IMR-90 (cell line): ENCODE measurements at regions not wholly inside any gene's neighbourhood (a gene's known extent, or its start where the extent isn't known, plus 50 kb on each side); places are given as distances from the start of the nearest gene placed in this dataset.

Experiments used
- ATAC-seq: fragments of 200-7000 bp; cut with Tn5 transposase; 2 replicates; pipeline ENCODE4 v1.9.1; 2020; ENCODE audit warnings: low read depth, mild to moderate bottlenecking, moderate library complexity
- BruUV-seq: library from RNA; stranded (reverse); fragments of 400-500 nt; replicated peaks from 2 replicates; lab custom pipeline; 2021; lab: Mats Ljungman, UMichigan
- CTCF ChIA-PET: fragments of 300-600 bp; formaldehyde crosslinking; extraction: SDS; loops from one replicate; lab custom pipeline; 2021; ENCODE audit warnings: antibody characterized with exemption; lab: Yijun Ruan, JAX
- POLR2A ChIA-PET: fragments of 300-600 bp; sonication (Branson Sonifier 250); formaldehyde crosslinking; loops from one replicate; lab custom pipeline; 2022; ENCODE audit warnings: antibody characterized with exemption; ENCODE audit not compliant: unreplicated experiment; lab: Charles Lee
- DNase-seq: peaks from one replicate; pipeline ENCODE4 v3.0.0; 2013
- H2AFZ ChIP-seq: replicated peaks from 2 replicates; pipeline ENCODE3; 2013; ENCODE audit warnings: low read length, mild to moderate bottlenecking; ENCODE audit not compliant: poor library complexity
- H2AK5ac ChIP-seq: 2 replicates; pipeline ENCODE4 v1.6.1; 2013; ENCODE audit warnings: low read depth, low read length, inconsistent platforms
- H2AK9ac ChIP-seq: replicated peaks from 2 replicates; pipeline ENCODE3; 2013; ENCODE audit warnings: mild to moderate bottlenecking, low read depth, low read length, moderate library complexity; ENCODE audit not compliant: poor library complexity
- H2BK120ac ChIP-seq: 2 replicates; pipeline ENCODE4 v1.6.1; 2013; ENCODE audit warnings: low read depth, low read length, inconsistent platforms
- H2BK15ac ChIP-seq: 3 replicates; pipeline ENCODE4 v1.6.1; 2013; ENCODE audit warnings: low read depth, low read length, inconsistent platforms
- H2BK20ac ChIP-seq: 2 replicates; pipeline ENCODE4 v1.6.1; 2013; ENCODE audit warnings: low read depth, mild to moderate bottlenecking, inconsistent platforms, low read length, moderate library complexity
- H2BK5ac ChIP-seq: 2 replicates; pipeline ENCODE4 v1.6.1; 2013; ENCODE audit warnings: mild to moderate bottlenecking, low read depth, low read length, inconsistent platforms; ENCODE audit not compliant: poor library complexity, severe bottlenecking
- H3K14ac ChIP-seq: replicated peaks from 2 replicates; pipeline ENCODE4 v1.6.1; 2013; ENCODE audit warnings: low read depth, low read length, inconsistent platforms
- H3K18ac ChIP-seq: 2 replicates; pipeline ENCODE4 v1.6.1; 2013; ENCODE audit warnings: low read depth, low read length, control low read depth
- H3K23ac ChIP-seq: 2 replicates; pipeline ENCODE4 v1.6.1; 2013; ENCODE audit warnings: low read depth, low read length, inconsistent platforms
- H3K27ac ChIP-seq: 2 replicates; pipeline ENCODE4 v1.5.1; 2013; ENCODE audit warnings: mild to moderate bottlenecking, control low read depth, low read length; ENCODE audit not compliant: insufficient read depth
- H3K27me3 ChIP-seq: 2 replicates; pipeline ENCODE4 v1.6.1; 2013; ENCODE audit warnings: low read length; ENCODE audit not compliant: control insufficient read depth, insufficient read depth
- H3K36me3 ChIP-seq: 2 replicates; pipeline ENCODE4 v1.6.1; 2013; ENCODE audit warnings: low read length, mixed read lengths; ENCODE audit not compliant: control insufficient read depth, insufficient read depth
- H3K4ac ChIP-seq: 2 replicates; pipeline ENCODE4 v1.6.1; 2013; ENCODE audit warnings: low read depth, low read length, inconsistent platforms
- H3K4me1 ChIP-seq: 2 replicates; pipeline ENCODE4 v1.6.1; 2013; ENCODE audit warnings: low read length, mixed read lengths; ENCODE audit not compliant: control insufficient read depth, insufficient read depth
- H3K4me2 ChIP-seq: 2 replicates; pipeline ENCODE4 v1.6.1; 2013; ENCODE audit warnings: low read depth, mild to moderate bottlenecking, control low read depth, low read length, moderate library complexity
- H3K4me3 ChIP-seq: 2 replicates; pipeline ENCODE4 v1.5.1; 2013; ENCODE audit warnings: low read depth, mild to moderate bottlenecking, control low read depth, low read length, moderate library complexity; ENCODE audit not compliant: insufficient read depth
- H3K56ac ChIP-seq: 2 replicates; pipeline ENCODE4 v1.6.1; 2013; ENCODE audit warnings: low read length, inconsistent platforms; ENCODE audit not compliant: insufficient read depth; ENCODE audit errors: extremely low read depth
- H3K79me1 ChIP-seq, 2 experiments: 2 replicates each; pipeline ENCODE4 v1.6.1; 2013; ENCODE audit warnings: low read length in 2 of 2, inconsistent platforms in 1 of 2, low read depth in 1 of 2
- H3K9ac ChIP-seq: 2 replicates; pipeline ENCODE4 v1.6.1; 2013; ENCODE audit warnings: low read depth, low read length, control low read depth
- H3K9me1 ChIP-seq: 2 replicates; pipeline ENCODE4 v1.6.1; 2013; ENCODE audit warnings: low read length, inconsistent platforms; ENCODE audit not compliant: insufficient read depth
- H3K9me3 ChIP-seq: 2 replicates; pipeline ENCODE4 v1.6.1; 2013; ENCODE audit warnings: low read length; ENCODE audit not compliant: control insufficient read depth, insufficient read depth
- H4K20me1 ChIP-seq: 2 replicates; pipeline ENCODE4 v1.6.1; 2013; ENCODE audit warnings: low read length, inconsistent platforms; ENCODE audit not compliant: insufficient read depth
- H4K5ac ChIP-seq: 2 replicates; pipeline ENCODE4 v1.6.1; 2013; ENCODE audit warnings: mild to moderate bottlenecking, low read depth, low read length, control low read depth
- H4K8ac ChIP-seq, 2 experiments: 2 replicates each; pipeline ENCODE4 v1.6.1; 2013; ENCODE audit warnings: low read depth in 2 of 2, low read length in 2 of 2, control low read depth in 1 of 2, inconsistent platforms in 1 of 2
- H4K91ac ChIP-seq: 2 replicates; pipeline ENCODE4 v1.6.1; 2013; ENCODE audit warnings: low read depth, low read length, inconsistent platforms; ENCODE audit not compliant: insufficient read depth
- BHLHE40 ChIP-seq: fragments of 150-350 bp; IDR thresholded peaks from 2 replicates; pipeline ENCODE4 v1.6.1; 2016; ENCODE audit warnings: mild to moderate bottlenecking, low read depth, low read length
- CEBPB ChIP-seq: IDR thresholded peaks from 2 replicates; pipeline ENCODE4 v1.6.1; 2012; ENCODE audit warnings: low read depth, low read length, improper control_type of control experiment
- CHD1 ChIP-seq: IDR thresholded peaks from 2 replicates; pipeline ENCODE4 v1.6.1; 2012; ENCODE audit warnings: low read depth, low read length, improper control_type of control experiment
- FOS ChIP-seq: fragments of 150-350 bp; IDR thresholded peaks from 2 replicates; pipeline ENCODE4 v1.6.1; 2016; ENCODE audit warnings: low read depth, low read length
- MAFK ChIP-seq: IDR thresholded peaks from 2 replicates; pipeline ENCODE4 v1.6.1; 2012; ENCODE audit warnings: low read depth, low read length, improper control_type of control experiment
- MAZ ChIP-seq: IDR thresholded peaks from 2 replicates; pipeline ENCODE4 v1.6.1; 2012; ENCODE audit warnings: low read depth, mild to moderate bottlenecking, low read length, improper control_type of control experiment, moderate library complexity, borderline replicate concordance
- MXI1 ChIP-seq: IDR thresholded peaks from 2 replicates; pipeline ENCODE4 v1.6.1; 2012; ENCODE audit warnings: low read depth, mild to moderate bottlenecking, low read length, moderate library complexity, borderline replicate concordance
- NFE2L2 ChIP-seq: fragments of 150-350 bp; IDR thresholded peaks from 2 replicates; pipeline ENCODE4 v1.6.1; 2016; ENCODE audit warnings: low read depth, mild to moderate bottlenecking, low read length
- POLR2A ChIP-seq: IDR thresholded peaks from 2 replicates; pipeline ENCODE4 v1.6.1; 2012; ENCODE audit warnings: mild to moderate bottlenecking, low read depth, low read length
- RAD21 ChIP-seq: IDR thresholded peaks from 2 replicates; pipeline ENCODE4 v1.6.1; 2012; ENCODE audit warnings: low read length, improper control_type of control experiment
- RCOR1 ChIP-seq: IDR thresholded peaks from 2 replicates; pipeline ENCODE4 v1.6.1; 2012; ENCODE audit warnings: mild to moderate bottlenecking, low read length, improper control_type of control experiment; ENCODE audit not compliant: insufficient replicate concordance
- RFX5 ChIP-seq: IDR thresholded peaks from 2 replicates; pipeline ENCODE4 v1.8.0; 2012; ENCODE audit warnings: low read depth, mild to moderate bottlenecking, low read length, moderate library complexity
- SMC3 ChIP-seq: fragments of 150-350 bp; IDR thresholded peaks from 2 replicates; pipeline ENCODE4 v1.6.1; 2016; ENCODE audit warnings: low read depth, mild to moderate bottlenecking, antibody characterized with exemption, low read length, moderate library complexity
- WGBS, 2 experiments: methylation state at CpG; one replicate each; pipeline versions ENCODE4 v1.1.5 to v1.1.7; 2013; ENCODE audit warnings: missing lambda C conversion rate in 2 of 2; ENCODE audit not compliant: insufficient read length in 1 of 2; ENCODE audit errors: extremely low coverage in 2 of 2; 5-methylcytosine and 5-hydroxymethylcytosine counted together
- dilution Hi-C: fragments of 300-500 bp; cut with HindIII; formaldehyde crosslinking; loops from one replicate; pipeline ENCODE4 v1.14.3; 2018; ENCODE audit warnings: low sequenced_read_pairs; ENCODE audit not compliant: unreplicated experiment
- in situ Hi-C: fragments of 300-500 bp; cut with MboI; formaldehyde crosslinking; loops from 3 replicates; pipeline ENCODE4 v1.14.3; 2019; ENCODE audit warnings: low sequenced_read_pairs, inconsistent platforms, mixed read lengths
- intact Hi-C: fragments of 100-400 bp; cut with micrococcal nuclease; formaldehyde crosslinking; loops from 2 replicates; pipeline ENCODE4 v1.10.0; 2022
- TF ChIP-seq, protein P1 (sequence below): conservative IDR thresholded peaks from 2 replicates; pipeline ENCODE4 v1.5.1; 2012; ENCODE audit warnings: mild to moderate bottlenecking, low read depth, low read length, improper control_type of control experiment
- TF ChIP-seq, protein P2 (sequence below): fragments of 150-350 bp; IDR thresholded peaks from 2 replicates; pipeline ENCODE4 v1.6.1; 2017; ENCODE audit warnings: mild to moderate bottlenecking, antibody characterized with exemption, low read length, low read depth
- TF ChIP-seq, protein P3 (sequence below): fragments of 150-350 bp; IDR thresholded peaks from 2 replicates; pipeline ENCODE4 v1.6.1; 2016; ENCODE audit warnings: low read depth, mild to moderate bottlenecking, low read length, moderate library complexity, borderline replicate concordance

DNA sequence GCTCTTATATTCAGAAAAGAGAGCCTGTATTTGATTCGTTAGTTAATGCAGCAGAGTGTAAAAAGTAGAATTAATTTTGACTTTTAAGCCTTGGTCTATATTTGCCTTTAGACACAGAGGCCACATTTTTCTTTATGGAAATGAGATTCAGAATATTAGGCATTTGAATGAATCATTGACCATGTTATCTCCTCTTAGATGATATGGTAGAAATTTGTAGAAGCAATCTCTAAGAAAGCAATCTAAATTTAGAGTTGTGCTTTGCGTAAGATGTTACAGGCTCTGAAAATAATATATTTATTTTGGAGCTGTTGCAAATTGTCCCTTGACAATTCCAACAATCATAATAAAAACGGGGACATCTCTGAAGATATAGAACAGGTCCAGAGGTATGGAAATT, 68.3 kb upstream of the ST6GAL2 start:
- ATAC-seq (no peak), DNase-seq (no peak)
- Histone ChIP-seq H4K20me1 (no peaks in the 10 kb centered on the region), H2BK20ac (no peak overlapping the region), H3K56ac (no peak overlapping the region), H3K9ac (no peak overlapping the region), H3K4me1 (no peaks in the 10 kb centered on the region), H4K8ac (no peak overlapping the region), H3K4ac (no peak overlapping the region), H3K79me1 (no peaks in the 10 kb centered on the region), H3K18ac (no peak overlapping the region), H3K9me1 (no peaks in the 10 kb centered on the region), H3K4me2 (no peak overlapping the region), H3K27me3 (no peaks in the 10 kb centered on the region), H2AK9ac (no peak overlapping the region), H2AFZ (no peak overlapping the region), H4K91ac (no peak overlapping the region), H3K4me3 (no peak overlapping the region), H3K9me3 (no peaks in the 10 kb centered on the region), H3K23ac (no peak overlapping the region), H3K36me3 (no peaks in the 10 kb centered on the region), H2BK5ac (no peak overlapping the region), H3K14ac (no peak overlapping the region), H2AK5ac (no peak overlapping the region), H4K5ac (no peak overlapping the region), H2BK15ac (no peak overlapping the region), H2BK120ac (no peak overlapping the region), H3K27ac (no peak overlapping the region)
- BruUV-seq, result no TSS peak
- in situ Hi-C loops, result no loop called here
- TF ChIP-seq RFX5 (no peak), MAFK (no peak), MAZ (no peak), RAD21 (no peak), BHLHE40 (no peak), FOS (no peak), MXI1 (no peak), CHD1 (no peak), NFE2L2 (no peak), POLR2A (no peak), RCOR1 (no peak), SMC3 (no peak), CEBPB (no peak)
- TF ChIP-seq, protein P1, sequence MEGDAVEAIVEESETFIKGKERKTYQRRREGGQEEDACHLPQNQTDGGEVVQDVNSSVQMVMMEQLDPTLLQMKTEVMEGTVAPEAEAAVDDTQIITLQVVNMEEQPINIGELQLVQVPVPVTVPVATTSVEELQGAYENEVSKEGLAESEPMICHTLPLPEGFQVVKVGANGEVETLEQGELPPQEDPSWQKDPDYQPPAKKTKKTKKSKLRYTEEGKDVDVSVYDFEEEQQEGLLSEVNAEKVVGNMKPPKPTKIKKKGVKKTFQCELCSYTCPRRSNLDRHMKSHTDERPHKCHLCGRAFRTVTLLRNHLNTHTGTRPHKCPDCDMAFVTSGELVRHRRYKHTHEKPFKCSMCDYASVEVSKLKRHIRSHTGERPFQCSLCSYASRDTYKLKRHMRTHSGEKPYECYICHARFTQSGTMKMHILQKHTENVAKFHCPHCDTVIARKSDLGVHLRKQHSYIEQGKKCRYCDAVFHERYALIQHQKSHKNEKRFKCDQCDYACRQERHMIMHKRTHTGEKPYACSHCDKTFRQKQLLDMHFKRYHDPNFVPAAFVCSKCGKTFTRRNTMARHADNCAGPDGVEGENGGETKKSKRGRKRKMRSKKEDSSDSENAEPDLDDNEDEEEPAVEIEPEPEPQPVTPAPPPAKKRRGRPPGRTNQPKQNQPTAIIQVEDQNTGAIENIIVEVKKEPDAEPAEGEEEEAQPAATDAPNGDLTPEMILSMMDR, result no peak
- TF ChIP-seq, protein P2, sequence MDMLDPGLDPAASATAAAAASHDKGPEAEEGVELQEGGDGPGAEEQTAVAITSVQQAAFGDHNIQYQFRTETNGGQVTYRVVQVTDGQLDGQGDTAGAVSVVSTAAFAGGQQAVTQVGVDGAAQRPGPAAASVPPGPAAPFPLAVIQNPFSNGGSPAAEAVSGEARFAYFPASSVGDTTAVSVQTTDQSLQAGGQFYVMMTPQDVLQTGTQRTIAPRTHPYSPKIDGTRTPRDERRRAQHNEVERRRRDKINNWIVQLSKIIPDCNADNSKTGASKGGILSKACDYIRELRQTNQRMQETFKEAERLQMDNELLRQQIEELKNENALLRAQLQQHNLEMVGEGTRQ, result no peak
- TF ChIP-seq, protein P3, sequence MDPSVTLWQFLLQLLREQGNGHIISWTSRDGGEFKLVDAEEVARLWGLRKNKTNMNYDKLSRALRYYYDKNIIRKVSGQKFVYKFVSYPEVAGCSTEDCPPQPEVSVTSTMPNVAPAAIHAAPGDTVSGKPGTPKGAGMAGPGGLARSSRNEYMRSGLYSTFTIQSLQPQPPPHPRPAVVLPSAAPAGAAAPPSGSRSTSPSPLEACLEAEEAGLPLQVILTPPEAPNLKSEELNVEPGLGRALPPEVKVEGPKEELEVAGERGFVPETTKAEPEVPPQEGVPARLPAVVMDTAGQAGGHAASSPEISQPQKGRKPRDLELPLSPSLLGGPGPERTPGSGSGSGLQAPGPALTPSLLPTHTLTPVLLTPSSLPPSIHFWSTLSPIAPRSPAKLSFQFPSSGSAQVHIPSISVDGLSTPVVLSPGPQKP, result no peak
- CTCF ChIA-PET, result no interaction called here
- intact Hi-C loops, result no loop called here
- no CpG with 5 or more reads among the region's 3 CpGs for WGBS, 2 experiments
- dilution Hi-C loops, result no loop called here
- POLR2A ChIA-PET, result no interaction called here
